Hepatocyte (in vitro differentiated cells): ENCODE measurements at regions not wholly inside any gene's neighbourhood (a gene's known extent, or its start where the extent isn't known, plus 50 kb on each side); places are given as distances from the start of the nearest gene placed in this dataset.

Source experiments
- DNase-seq: peaks from one replicate; pipeline ENCODE4 v3.0.0-alpha.2; 2016; ENCODE audit warnings: low spot score
- H2AFZ ChIP-seq: fragments of 200-600 bp; sonication (generic); 2 replicates; pipeline ENCODE4 v1.6.0; 2016; ENCODE audit warnings: antibody characterized with exemption, mild to moderate bottlenecking
- H3K27ac ChIP-seq: fragments of 200-600 bp; sonication (generic); 2 replicates; pipeline ENCODE4 v1.5.1; 2016; ENCODE audit warnings: mild to moderate bottlenecking
- H3K27me3 ChIP-seq: fragments of 200-600 bp; sonication (generic); 2 replicates; pipeline ENCODE4 v1.6.1; 2016
- H3K36me3 ChIP-seq: fragments of 200-600 bp; sonication (generic); replicated peaks from 2 replicates; pipeline ENCODE4 v1.5.1; 2016; ENCODE audit warnings: low read depth; ENCODE audit not compliant: insufficient read depth
- H3K4me1 ChIP-seq: fragments of 200-600 bp; sonication (generic); 2 replicates; pipeline ENCODE4 v1.5.1; 2016; ENCODE audit warnings: mild to moderate bottlenecking, moderate library complexity; ENCODE audit not compliant: insufficient read depth
- H3K4me2 ChIP-seq: fragments of 200-600 bp; sonication (generic); 2 replicates; pipeline ENCODE4 v1.6.0; 2016
- H3K4me3 ChIP-seq: fragments of 200-600 bp; sonication (generic); 2 replicates; pipeline ENCODE4 v1.5.1; 2016; ENCODE audit warnings: mild to moderate bottlenecking
- H3K79me2 ChIP-seq: fragments of 200-600 bp; sonication (generic); 2 replicates; pipeline ENCODE4 v1.6.0; 2017; ENCODE audit warnings: mild to moderate bottlenecking
- H3K9me2 ChIP-seq: fragments of 200-600 bp; sonication (generic); replicated peaks from 2 replicates; pipeline ENCODE4 v1.6.0; 2017; ENCODE audit warnings: mild to moderate bottlenecking; ENCODE audit not compliant: insufficient read depth
- H3K9me3 ChIP-seq: fragments of 200-600 bp; sonication (generic); 2 replicates; pipeline ENCODE4 v1.5.1; 2016; ENCODE audit warnings: low read depth, mild to moderate bottlenecking
- H4K20me1 ChIP-seq: fragments of 200-600 bp; sonication (generic); 2 replicates; pipeline ENCODE4 v1.6.0; 2016; ENCODE audit warnings: mild to moderate bottlenecking; ENCODE audit not compliant: insufficient read depth, poor library complexity, severe bottlenecking
- CTCF ChIP-seq: fragments of 200-600 bp; sonication (generic); IDR thresholded peaks from 2 replicates; pipeline ENCODE4 v1.5.1; 2016; ENCODE audit warnings: antibody characterized with exemption, mild to moderate bottlenecking; ENCODE audit not compliant: poor library complexity
- EZH2 ChIP-seq: fragments of 200-600 bp; sonication (generic); IDR thresholded peaks from 2 replicates; pipeline ENCODE4 v1.6.1; 2016; ENCODE audit warnings: antibody characterized with exemption, mild to moderate bottlenecking, borderline replicate concordance
- EZH2phosphoT487 ChIP-seq: fragments of 200-600 bp; sonication (generic); IDR thresholded peaks from one replicate; pipeline ENCODE4 v1.6.1; 2018; ENCODE audit warnings: antibody characterized with exemption, mild to moderate bottlenecking, low read depth, moderate library complexity; ENCODE audit not compliant: unreplicated experiment, severe bottlenecking
- WGBS: methylation state at CpG from one replicate; pipeline ENCODE4 v1.1.6; 2016; ENCODE audit warnings: low lambda C conversion rate; ENCODE audit errors: missing lambda C conversion rate; 5-methylcytosine and 5-hydroxymethylcytosine counted together

GRCh38 chrX:10828640-10829039 is 208.3 kb upstream of the MID1 start:
- H3K27ac ChIP-seq, result no peak overlapping the region
- no peaks in the 10 kb centered on the region for H3K9me2 ChIP-seq
- WGBS, result 72% methylated on average over 4 of the region's 4 CpGs
- no peaks in the 10 kb centered on the region for H3K9me3 ChIP-seq
- no peaks in the 10 kb centered on the region for H3K36me3 ChIP-seq
- no peak for DNase-seq
- no peak overlapping the region for H2AFZ ChIP-seq
- peaks cover 15% of the 10 kb centered on the region for H3K79me2 ChIP-seq
- no peak overlapping the region for H3K4me2 ChIP-seq
- no peak for TF ChIP-seq CTCF
- TF ChIP-seq EZH2, result no peak
- TF ChIP-seq EZH2phosphoT487, result no peak
- no peaks in the 10 kb centered on the region for H3K27me3 ChIP-seq
- H3K4me3 ChIP-seq, result no peak overlapping the region
- H4K20me1 ChIP-seq, result no peaks in the 10 kb centered on the region
- H3K4me1 ChIP-seq, result no peaks in the 10 kb centered on the region

DNA sequence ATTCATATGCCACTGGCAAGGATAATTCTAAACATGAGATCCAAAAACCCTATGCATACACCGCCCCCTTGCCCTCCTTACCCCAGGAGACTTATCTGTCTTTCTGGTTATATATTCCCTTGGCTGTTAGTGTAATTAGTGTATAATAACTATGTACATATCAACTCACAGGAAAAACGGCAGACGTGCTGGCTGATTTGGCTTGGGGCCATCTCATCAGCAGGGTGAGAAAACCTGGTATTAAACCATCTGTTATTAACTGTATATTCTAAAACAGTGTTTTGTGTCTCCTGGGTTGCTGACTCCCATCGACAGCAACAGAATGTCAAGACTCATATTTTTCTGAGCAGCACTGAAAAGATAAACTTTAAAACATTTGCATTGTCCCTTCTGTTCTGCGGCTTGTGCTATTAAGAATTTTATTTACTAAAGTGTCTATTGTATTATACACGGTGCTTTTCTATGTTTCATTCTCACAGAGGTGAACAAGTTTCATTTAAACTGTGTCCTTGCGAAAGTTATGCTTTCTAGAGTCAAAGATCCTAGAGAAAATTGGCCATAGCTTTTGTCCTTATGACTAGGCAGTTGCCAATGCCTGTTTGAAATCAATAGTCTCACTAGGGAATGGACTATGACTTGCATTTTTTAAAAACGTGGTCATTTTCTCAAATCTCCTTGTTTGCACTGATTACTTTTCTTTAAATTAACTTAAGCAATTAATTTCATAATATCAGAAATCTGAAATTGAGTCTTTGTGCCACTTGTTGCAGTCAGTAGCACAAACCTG is 211.5 kb upstream of the MID1 start:
- Histone ChIP-seq H3K79me2 (peaks cover 15% of the 10 kb centered on the region), H2AFZ (no peak overlapping the region), H3K4me1 (no peaks in the 10 kb centered on the region), H3K4me3 (peak overlapping the region; percentile 38), H4K20me1 (no peaks in the 10 kb centered on the region), H3K9me3 (no peaks in the 10 kb centered on the region), H3K27ac (peak overlapping the region; percentile 86), H3K36me3 (no peaks in the 10 kb centered on the region), H3K9me2 (no peaks in the 10 kb centered on the region), H3K4me2 (peak overlapping the region; percentile 75), H3K27me3 (no peaks in the 10 kb centered on the region)
- 50% methylated on average over 8 of the region's 8 CpGs for WGBS
- DNase-seq, result no peak
- TF ChIP-seq EZH2phosphoT487, result no peak
- no peak for TF ChIP-seq CTCF
- no peak for TF ChIP-seq EZH2

DNA sequence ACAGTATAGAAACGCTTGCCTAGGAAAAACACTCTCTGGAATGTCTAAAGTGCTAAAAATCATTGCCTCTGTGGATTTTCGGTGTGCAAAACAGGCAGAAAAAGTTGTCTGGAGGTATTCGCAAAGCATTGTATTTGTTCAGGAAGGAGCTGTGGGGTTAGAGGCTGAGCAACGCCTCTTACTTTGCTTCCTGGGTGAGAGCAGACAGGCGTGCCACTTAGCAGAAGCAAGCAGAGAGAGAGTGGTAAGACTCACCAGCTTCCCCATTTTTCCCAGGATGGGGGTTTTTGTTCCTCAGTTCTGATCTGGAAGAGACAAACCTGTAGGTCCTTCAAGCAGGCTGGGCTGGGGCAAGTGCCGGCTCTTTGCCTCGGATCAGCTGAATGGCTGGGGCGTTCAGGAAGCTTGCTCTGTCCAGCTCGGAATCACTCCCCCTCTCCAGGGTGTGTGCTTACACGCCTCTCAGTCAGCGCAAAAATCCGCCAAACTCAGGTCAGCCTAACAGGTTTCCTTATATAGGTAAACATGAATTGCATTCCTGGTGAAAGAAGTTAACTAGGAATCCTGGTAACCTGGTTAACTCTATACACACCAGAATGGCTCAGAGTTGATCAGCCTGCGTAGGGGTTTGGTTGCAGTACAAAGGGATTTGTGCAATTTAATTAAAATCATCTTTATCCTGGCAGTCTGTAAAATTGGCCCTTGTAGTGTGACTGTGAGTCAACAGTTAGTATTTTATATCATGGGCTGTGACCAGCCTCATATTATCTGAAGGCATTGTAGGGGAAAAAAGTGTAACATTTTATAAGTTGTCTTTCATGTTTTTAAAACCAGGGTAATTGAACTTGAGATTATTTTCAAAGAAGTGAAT is 213.1 kb upstream of the MID1 start:
- DNase-seq, result peak; percentile 65
- Histone ChIP-seq H3K79me2 (peaks cover 12% of the 10 kb centered on the region), H3K9me3 (no peaks in the 10 kb centered on the region), H3K4me1 (no peaks in the 10 kb centered on the region), H3K36me3 (no peaks in the 10 kb centered on the region), H3K27ac (peak overlapping the region; percentile 86), H3K27me3 (no peaks in the 10 kb centered on the region), H3K4me2 (peak overlapping the region; percentile 75), H2AFZ (peak overlapping the region; percentile 41), H3K9me2 (no peaks in the 10 kb centered on the region), H3K4me3 (peak overlapping the region; percentile 38), H4K20me1 (no peaks in the 10 kb centered on the region)
- WGBS, result 30% methylated on average over 13 of the region's 13 CpGs
- TF ChIP-seq CTCF (no peak), EZH2 (no peak), EZH2phosphoT487 (no peak)
